Left ventricle myocardium superior (tissue), 1 donor: ENCODE measurements at regions not wholly inside any gene's neighbourhood (a gene's known extent, or its start where the extent isn't known, plus 50 kb on each side); places are given as distances from the start of the nearest gene placed in this dataset.

ENCODE experiments used
- microRNA-seq: library from miRNA; unstranded; fragments of <30 nt; microRNA quantifications from one replicate; pipeline ENCODE4 v1.2.0, GENCODE V29; 2020; ENCODE audit warnings: borderline number of aligned reads
- donor health status: DM: no; HTN: yes; CAD: no; lungs with severe emphysema.

Small RNA genes in the stretch of these regions (microRNA-seq; reads per million reads assigned to microRNA genes)
- gene MIR3143 = 2.9 reads per million
